Fibroblast of the aortic adventitia (primary cell): ENCODE measurements at regions not wholly inside any gene's neighbourhood (a gene's known extent, or its start where the extent isn't known, plus 50 kb on each side); places are given as distances from the start of the nearest gene placed in this dataset.

Experiments
- DNase-seq: peaks from one replicate; pipeline ENCODE4 v3.0.0-alpha.2; 2010; ENCODE audit warnings: low read depth
- H3K4me3 ChIP-seq: 2 replicates; pipeline ENCODE4 v1.5.1; 2011; ENCODE audit warnings: low read depth, mild to moderate bottlenecking, control low read depth, low read length, moderate library complexity
- TF ChIP-seq, protein P1 (sequence below): IDR thresholded peaks from 2 replicates; pipeline ENCODE4 v1.5.1; 2011; ENCODE audit warnings: mild to moderate bottlenecking, low read length, control low read depth, inconsistent platforms; ENCODE audit not compliant: insufficient read depth

- DNase-seq, result no peak
- no peak overlapping the region for H3K4me3 ChIP-seq
- TF ChIP-seq, protein P1, sequence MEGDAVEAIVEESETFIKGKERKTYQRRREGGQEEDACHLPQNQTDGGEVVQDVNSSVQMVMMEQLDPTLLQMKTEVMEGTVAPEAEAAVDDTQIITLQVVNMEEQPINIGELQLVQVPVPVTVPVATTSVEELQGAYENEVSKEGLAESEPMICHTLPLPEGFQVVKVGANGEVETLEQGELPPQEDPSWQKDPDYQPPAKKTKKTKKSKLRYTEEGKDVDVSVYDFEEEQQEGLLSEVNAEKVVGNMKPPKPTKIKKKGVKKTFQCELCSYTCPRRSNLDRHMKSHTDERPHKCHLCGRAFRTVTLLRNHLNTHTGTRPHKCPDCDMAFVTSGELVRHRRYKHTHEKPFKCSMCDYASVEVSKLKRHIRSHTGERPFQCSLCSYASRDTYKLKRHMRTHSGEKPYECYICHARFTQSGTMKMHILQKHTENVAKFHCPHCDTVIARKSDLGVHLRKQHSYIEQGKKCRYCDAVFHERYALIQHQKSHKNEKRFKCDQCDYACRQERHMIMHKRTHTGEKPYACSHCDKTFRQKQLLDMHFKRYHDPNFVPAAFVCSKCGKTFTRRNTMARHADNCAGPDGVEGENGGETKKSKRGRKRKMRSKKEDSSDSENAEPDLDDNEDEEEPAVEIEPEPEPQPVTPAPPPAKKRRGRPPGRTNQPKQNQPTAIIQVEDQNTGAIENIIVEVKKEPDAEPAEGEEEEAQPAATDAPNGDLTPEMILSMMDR, result no peak
Observed at GRCh38 chr2:142598846-142599245, 278.6 kb upstream of the KYNU start.

- no peak overlapping the region for H3K4me3 ChIP-seq
- DNase-seq, result no peak
- TF ChIP-seq, protein P1, result no peak
Observed at GRCh38 chr2:142596334-142597088, 281.0 kb upstream of the KYNU start.

DNA sequence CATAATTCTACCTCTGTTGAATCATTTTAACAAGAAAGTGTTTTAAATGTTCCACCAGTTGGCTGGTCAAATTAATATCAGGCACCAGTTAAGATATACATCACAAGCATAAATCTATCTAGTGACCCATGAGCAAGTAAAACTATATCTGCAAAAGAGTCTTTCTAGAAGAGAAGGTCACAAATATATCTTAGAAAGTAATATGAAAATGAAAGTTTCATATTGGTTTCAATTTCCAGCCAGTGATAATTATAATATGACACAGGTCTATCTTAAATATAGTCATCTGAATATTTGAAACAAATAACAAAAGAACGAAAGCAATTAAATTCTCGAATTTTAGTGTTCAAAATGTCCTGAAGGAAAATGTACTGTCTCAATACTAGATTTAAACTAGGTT, 282.5 kb upstream of the KYNU start:
- no peak for DNase-seq

DNA sequence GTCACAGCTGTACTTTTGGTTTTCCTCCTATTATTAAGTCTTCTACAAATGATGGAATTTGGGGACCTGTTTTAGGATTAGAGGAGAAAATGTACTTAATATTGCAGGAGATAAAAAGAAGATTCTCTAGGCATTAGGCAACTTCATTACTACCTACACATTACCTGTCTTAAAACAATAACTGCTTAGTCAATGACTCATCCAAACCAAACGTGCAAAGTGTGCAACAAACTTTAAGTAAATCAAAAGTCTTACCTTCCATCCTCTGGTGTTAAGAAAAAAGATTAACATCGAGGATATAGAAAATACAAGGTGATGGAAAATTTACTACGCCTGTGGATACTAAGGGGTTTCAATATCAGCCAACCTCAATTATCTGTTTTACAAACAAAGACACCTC, 285.3 kb upstream of the KYNU start:
- TF ChIP-seq, protein P1, result no peak
- no peak overlapping the region for H3K4me3 ChIP-seq
- DNase-seq, result no peak

More for the DNA sequence above, 282.5 kb upstream of the KYNU start:
- TF ChIP-seq, protein P1, result no peak
- H3K4me3 ChIP-seq, result no peak overlapping the region

DNA sequence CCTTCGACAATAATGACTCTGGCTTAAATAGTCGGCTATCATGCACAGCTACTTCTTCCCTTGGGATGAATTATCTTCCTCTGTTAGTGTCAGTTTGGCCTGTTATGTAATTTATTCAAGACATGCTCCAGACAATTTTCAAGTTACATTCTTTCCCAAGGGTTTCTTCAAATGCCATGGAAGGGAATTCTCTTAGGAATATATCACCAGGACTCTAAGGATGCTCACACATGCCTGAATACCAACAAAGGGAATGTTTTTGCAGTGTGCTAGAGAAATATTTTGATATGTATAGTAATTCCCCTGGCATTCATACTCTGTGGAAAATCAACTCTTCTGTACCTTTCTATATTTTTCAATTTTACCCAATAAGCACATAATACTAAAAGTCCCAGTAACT, 286.0 kb upstream of the KYNU start:
- H3K4me3 ChIP-seq, result no peak overlapping the region
- no peak for DNase-seq
- TF ChIP-seq, protein P1, result no peak

DNA sequence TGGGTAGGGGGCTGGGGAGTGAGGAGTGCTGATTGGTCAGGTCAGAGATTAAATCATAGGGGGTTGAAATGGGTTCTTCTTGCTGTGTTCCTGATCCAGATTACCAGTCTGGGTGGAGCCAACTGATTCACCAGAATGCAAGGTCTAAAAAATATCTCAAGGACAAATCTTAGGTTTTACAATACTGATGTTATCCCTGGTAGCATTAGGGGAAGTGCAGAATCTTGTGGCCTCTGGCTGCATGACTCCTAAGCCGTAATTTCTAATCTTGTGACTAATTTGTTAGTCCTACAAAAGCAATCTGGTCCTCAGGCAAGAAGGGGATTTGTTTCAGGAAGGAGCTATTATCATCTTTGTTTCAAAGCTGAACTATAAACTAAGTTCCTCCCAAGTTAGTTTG, 289.2 kb upstream of the KYNU start:
- no peak overlapping the region for H3K4me3 ChIP-seq
- no peak for DNase-seq
- TF ChIP-seq, protein P1, result no peak
